ENCODE measurements at regions not wholly inside any gene's neighbourhood (a gene's known extent, or its start where the extent isn't known, plus 50 kb on each side); places are given as distances from the start of the nearest gene placed in this dataset.
A peak's percentile ranks its signal among the peaks of the same experiment; 100 is the strongest.
"Not testable (repeated sequence)": the region's sequence is repeated elsewhere in the genome, so short reads cannot be mapped to it uniquely, and the experiment has no call there.

GRCh38 chr17:56690441-56691291, 97.2 kb downstream of the NOG start:
- no peak for DNase-seq

DNA sequence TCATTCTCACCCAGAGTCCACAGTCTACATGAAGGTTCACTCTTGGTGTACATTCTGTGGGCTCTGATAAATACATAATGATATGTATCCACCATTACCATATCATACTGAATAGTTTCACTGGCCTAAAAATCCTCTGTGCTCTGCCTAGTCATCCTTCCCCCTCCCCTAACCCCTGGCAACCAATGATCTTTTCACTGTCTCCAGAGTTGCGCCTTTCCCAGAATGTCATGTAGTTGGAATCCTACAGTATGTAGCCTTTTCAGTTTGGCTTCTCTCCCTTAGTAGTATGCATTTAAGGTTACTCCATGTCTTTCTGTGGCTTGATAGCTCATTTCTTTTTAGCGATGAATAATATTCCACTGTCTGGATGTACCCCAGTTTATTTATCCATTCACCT, 101.3 kb downstream of the NOG start:
- DNase-seq: no peak

- peak; percentile 46 for DNase-seq
Measured at GRCh38 chr17:56697190-56697589, 103.7 kb downstream of the NOG start.

DNA sequence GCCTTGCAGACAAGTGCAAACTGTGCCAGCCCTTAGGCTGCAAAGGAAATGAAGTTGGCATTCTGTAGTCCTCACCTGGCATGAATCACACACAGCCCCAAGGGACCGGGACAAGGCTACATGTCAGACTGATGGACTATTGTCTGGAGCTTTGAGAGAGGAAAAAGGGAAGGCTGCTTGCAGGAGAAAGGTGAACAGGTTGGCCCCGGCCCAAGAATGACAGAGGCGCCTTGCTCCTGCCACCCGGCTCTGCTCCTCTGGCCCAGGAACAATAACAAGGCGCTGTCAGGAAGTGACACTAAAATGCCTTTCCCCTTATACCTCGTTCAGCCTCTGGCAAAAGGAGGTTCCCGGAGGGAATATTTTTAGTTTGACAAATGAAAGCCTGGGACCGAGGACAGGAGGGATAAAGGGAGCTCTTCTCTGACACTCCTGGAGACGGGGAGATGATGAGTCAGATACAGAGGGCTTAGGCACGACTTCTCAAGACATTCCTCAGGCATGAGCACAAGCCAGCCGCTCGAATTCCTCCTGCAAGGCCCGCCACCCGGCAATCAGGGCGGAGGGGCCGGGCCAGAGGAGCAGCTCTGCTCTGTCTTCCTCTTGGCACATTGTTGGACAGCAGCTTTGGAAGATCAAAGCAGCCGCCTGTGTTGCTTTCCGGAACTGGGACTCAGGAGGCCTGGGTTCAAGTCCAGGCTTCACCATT, 105.8 kb downstream of the NOG start:
- peak; percentile 71 for DNase-seq

GRCh38 chr17:56700919-56701420, 107.5 kb downstream of the NOG start:
- no peak for DNase-seq

GRCh38 chr17:56707312-56708219, 114.1 kb downstream of the NOG start:
- peak; percentile 51 for DNase-seq

DNA sequence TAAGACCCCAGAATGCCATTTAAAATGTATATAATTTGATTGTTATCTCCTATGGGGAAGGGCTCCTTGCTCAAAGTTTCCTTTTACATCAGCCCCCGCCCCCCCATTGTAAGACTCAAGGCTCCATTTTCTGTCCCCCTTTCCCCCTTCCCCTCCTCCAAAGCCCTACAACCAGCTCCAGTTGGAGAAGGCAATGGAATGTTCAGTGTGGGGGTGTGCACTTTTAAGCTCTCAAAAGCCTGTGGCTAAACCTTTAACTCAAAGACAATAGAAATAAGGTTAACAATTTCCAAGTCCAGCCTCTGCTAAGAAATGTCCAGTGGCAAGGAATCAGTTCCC, 114.7 kb downstream of the NOG start:
- no peak for DNase-seq

DNA sequence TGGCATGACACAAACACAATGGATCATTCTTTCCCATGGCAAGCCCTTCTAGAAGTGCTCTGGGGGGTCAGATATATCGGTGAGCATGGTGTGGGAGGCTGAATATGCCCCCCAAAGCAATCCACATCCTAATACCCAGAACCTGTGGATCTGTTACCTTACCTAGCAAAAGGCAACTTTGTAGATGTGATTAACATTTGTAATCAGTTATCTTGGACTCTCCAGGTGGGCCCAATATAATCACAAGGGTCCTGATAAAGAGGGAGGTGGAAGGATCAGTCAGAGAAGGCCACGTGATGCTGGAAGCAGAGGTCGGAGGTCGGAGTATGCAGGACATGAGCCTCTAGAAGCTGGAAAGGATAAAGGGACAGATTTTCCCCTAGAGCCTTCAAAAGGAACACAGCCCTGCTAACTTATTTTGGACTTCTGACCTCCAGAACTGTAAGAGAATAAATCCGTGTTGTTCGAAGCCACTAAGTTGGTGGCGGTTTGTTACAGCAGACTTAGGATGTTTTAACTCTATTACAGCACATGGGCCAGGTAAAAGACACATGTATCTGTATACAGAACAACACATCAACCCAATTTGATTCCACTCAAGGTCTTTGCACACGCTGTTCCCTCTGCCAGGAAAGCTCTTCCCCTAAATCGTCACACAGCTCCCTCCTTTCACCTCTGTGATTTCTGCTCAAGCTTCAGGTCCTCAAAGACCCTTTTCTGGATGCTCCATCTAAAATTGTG, 115.3 kb downstream of the NOG start:
- no peak for DNase-seq

DNA sequence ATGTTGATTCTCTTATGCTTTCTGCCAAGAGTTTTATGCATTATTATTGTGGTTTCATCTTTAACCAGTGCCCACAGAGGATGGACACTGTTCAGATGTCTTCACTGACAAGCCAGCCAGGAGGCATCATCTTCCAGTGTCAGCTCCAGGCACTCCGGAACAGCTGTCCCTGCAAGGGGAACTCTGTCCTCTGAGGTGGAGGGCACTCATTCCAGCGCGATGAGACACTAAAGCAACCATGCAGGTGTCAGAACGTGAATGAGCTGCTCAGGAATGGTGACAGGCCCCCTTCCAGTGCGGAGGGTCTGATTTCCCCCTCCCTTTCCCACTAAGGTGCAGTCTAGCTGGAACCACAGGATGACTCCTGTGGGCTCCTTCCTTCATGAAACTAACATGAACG, 117.5 kb downstream of the NOG start:
- DNase-seq: no peak

- peak; percentile 77 for DNase-seq
Measured at GRCh38 chr17:56715613-56716357, 117.9 kb downstream of the C17orf67 start.

GRCh38 chr17:56717471-56717870, 116.2 kb downstream of the C17orf67 start:
- no peak for DNase-seq

DNA sequence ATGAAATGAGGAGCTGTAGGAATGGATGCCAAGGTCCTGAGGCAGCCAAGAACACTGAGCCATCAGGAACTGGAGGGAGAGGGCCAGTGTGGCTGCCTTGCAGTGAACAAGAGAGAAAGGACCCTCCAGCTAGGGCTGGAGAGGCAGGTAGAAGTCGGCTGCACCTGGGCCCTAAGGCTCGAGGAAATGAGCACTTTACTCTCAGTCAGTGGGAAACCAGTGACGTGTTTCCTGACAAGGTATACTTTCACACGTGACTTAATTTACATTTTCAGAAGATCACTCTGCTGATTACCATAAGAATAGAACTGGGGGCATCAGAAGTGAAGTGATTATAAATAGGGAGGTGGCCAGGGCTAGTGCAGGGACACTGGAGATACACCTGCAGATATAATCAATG, 115.2 kb downstream of the C17orf67 start:
- DNase-seq: no peak

DNA sequence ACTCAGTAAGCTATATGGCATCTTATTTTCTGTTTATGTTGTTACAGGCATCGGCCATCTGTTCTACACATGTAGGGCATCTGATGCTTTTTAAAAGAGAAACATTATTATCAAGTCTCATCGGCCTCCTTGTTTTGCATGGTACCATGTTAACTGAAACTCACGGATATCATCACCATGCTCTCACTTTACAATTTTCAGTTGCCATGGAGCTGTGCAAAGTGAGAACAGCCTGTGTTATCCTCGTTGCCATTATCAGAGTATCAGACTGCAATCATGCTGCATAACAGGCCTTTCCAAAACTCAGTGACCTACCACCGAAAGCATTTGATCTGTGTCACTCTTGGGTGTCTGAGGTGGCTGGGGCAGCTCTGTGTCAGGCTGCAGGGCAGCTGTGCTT, 110.3 kb downstream of the C17orf67 start:
- DNase-seq: no peak

- no peak for DNase-seq
Measured at GRCh38 chr17:56724664-56725063, 109.1 kb downstream of the C17orf67 start.

GRCh38 chr17:56725144-56725543, 108.6 kb downstream of the C17orf67 start:
- no peak for DNase-seq

DNA sequence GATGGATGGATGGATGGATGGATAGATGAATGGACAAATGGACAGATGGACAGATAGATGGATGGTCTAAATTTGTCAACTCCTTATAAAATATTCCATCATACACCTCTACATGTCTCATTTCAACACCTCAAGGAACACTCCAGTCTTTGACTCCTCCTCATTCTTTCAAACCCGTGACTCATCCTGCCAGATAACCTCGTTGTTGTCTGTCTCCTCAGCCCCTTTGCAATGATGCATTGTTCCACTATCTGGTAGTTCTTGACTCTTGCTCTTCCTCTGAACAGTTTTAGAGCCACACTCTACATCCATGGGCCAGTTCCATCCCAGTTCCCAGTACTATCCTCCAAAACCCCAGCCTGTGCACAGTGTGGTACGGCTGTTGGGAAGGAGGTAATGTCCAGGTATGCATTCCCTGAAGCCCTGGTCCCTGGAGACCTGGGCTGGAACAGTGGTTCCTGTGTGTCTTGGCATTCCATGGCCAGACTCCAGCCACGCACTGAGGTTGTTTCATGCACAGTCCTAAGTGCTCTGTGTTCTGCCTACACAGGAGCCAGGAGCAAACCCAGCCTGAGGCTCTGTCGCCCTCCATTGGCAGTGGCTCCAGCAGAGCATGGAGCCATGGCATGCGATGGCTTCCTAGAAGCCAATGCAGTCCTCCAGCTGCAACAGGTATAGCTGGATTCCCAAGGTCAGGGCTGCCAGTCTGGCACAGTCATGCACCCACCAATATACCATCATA, 105.7 kb downstream of the C17orf67 start:
- DNase-seq: no peak

DNA sequence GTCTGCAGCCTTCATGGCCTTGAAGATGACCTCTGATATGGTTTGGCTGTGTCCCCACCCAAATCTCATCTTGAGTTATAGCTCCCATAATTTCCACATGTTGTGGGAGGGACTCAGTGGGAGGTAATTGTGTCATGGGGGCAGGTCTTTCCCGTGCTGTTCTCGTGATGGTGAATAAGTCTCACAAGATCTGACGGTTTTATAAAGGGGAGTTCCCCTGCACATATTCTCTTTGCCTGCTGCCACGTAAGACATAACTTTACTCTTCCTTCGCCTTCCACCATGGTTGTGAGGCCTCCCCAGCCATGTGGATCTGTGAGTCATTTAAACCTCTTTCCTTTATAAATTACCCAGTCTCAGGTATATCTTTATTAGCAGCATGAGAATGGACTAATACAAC, 102.6 kb downstream of the C17orf67 start:
- not testable (repeated sequence) for DNase-seq

GRCh38 chr17:56733833-56734232, 99.9 kb downstream of the C17orf67 start:
- no peak for DNase-seq

DNA sequence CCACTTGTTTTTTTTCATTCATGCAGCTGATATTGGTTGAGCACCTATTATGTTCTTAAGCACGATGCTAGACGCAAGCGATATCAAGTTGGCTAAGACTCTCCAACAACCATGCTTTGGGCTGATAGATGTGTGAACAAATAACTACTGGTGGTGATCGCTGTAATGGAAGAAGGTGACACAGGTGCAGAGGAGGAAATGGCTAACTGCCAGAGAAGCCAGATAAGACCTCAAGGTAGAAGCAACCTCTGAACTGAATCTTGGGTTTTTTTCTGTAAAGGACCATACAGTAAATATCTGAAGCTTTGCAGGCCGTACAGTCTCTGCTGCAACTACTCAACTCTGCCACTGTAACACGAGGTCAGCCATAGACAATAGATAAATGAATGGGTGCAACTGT, 97.9 kb downstream of the C17orf67 start:
- no peak for DNase-seq

GRCh38 chr17:56737421-56738161, 96.1 kb downstream of the C17orf67 start:
- peak; percentile 82 for DNase-seq
